Left ventricle myocardium inferior (tissue), 1 donor: ENCODE measurements at regions not wholly inside any gene's neighbourhood (a gene's known extent, or its start where the extent isn't known, plus 50 kb on each side); places are given as distances from the start of the nearest gene placed in this dataset.

Source experiments
- DNase-seq: peaks from one replicate; pipeline ENCODE4 v3.0.0-alpha.2; 2020
- H3K27ac ChIP-seq: fragments of 200-600 bp; replicated peaks from 2 replicates; pipeline ENCODE4 v1.8.0; 2021
- H3K27me3 ChIP-seq: fragments of 200-600 bp; 2 replicates; pipeline ENCODE4 v1.8.0; 2021; ENCODE audit warnings: low read depth
- H3K36me3 ChIP-seq: fragments of 200-600 bp; 2 replicates; pipeline ENCODE4 v1.8.0; 2021
- H3K4me1 ChIP-seq: fragments of 200-600 bp; 2 replicates; pipeline ENCODE4 v1.8.0; 2021
- H3K4me3 ChIP-seq: fragments of 200-600 bp; 2 replicates; pipeline ENCODE4 v1.8.0; 2021; ENCODE audit warnings: mild to moderate bottlenecking, moderate library complexity
- H3K9me3 ChIP-seq: fragments of 200-600 bp; replicated peaks from 2 replicates; pipeline ENCODE4 v1.8.0; 2021
- CTCF ChIP-seq: fragments of 200-600 bp; IDR thresholded peaks from 2 replicates; pipeline ENCODE4 v1.8.0; 2021; ENCODE audit warnings: antibody characterized with exemption, mild to moderate bottlenecking, borderline replicate concordance
- intact Hi-C: fragments of 100-400 bp; cut with micrococcal nuclease; formaldehyde crosslinking; loops from one replicate; pipeline ENCODE4 v1.11.0; 2022
- donor health status: DM: no; HTN: yes; CAD: no; lungs with severe emphysema.

GRCh38 chr16:86799367-86799766 is 221.0 kb downstream of the FOXL1 start:
- no peak for TF ChIP-seq CTCF
- intact Hi-C loops: no loop called here
- DNase-seq: no peak
- Histone ChIP-seq H3K4me3 (no peak overlapping the region), H3K4me1 (peaks cover under 1% of the 10 kb centered on the region), H3K27ac (no peak overlapping the region), H3K9me3 (no peaks in the 10 kb centered on the region), H3K36me3 (no peaks in the 10 kb centered on the region), H3K27me3 (peaks cover 61% of the 10 kb centered on the region)

GRCh38 chr16:86800894-86801293 is 222.5 kb downstream of the FOXL1 start:
- H3K4me1 ChIP-seq: peaks cover 15% of the 10 kb centered on the region
- intact Hi-C loops: no loop called here
- no peak for TF ChIP-seq CTCF
- H3K9me3 ChIP-seq: no peaks in the 10 kb centered on the region
- H3K27ac ChIP-seq: no peak overlapping the region
- H3K27me3 ChIP-seq: peaks cover 66% of the 10 kb centered on the region
- DNase-seq: no peak
- H3K4me3 ChIP-seq: no peak overlapping the region
- H3K36me3 ChIP-seq: no peaks in the 10 kb centered on the region

GRCh38 chr16:86802013-86802412 is 223.7 kb downstream of the FOXL1 start:
- Histone ChIP-seq H3K4me3 (no peak overlapping the region), H3K4me1 (peaks cover 16% of the 10 kb centered on the region), H3K9me3 (no peaks in the 10 kb centered on the region), H3K27me3 (peaks cover 76% of the 10 kb centered on the region), H3K36me3 (no peaks in the 10 kb centered on the region), H3K27ac (no peak overlapping the region)
- no peak for TF ChIP-seq CTCF
- no peak for DNase-seq
- intact Hi-C loops: no loop called here

GRCh38 chr16:86805188-86805587 is 226.8 kb downstream of the FOXL1 start:
- DNase-seq: no peak
- no peak overlapping the region for H3K27ac ChIP-seq
- H3K4me1 ChIP-seq: peaks cover 16% of the 10 kb centered on the region
- no peak overlapping the region for H3K4me3 ChIP-seq
- intact Hi-C loops: no loop called here
- H3K9me3 ChIP-seq: no peaks in the 10 kb centered on the region
- peaks cover 82% of the 10 kb centered on the region for H3K27me3 ChIP-seq
- no peak for TF ChIP-seq CTCF
- no peaks in the 10 kb centered on the region for H3K36me3 ChIP-seq

GRCh38 chr16:86806181-86806837 is 228.0 kb downstream of the FOXL1 start:
- no peak for TF ChIP-seq CTCF
- no peaks in the 10 kb centered on the region for H3K9me3 ChIP-seq
- peaks cover 16% of the 10 kb centered on the region for H3K4me1 ChIP-seq
- DNase-seq: no peak
- H3K27me3 ChIP-seq: peaks cover 73% of the 10 kb centered on the region
- no peak overlapping the region for H3K4me3 ChIP-seq
- no peaks in the 10 kb centered on the region for H3K36me3 ChIP-seq
- H3K27ac ChIP-seq: no peak overlapping the region
- intact Hi-C loops: no loop called here
